Trophoblast cell (in vitro differentiated cells and primary cell): ENCODE measurements at regions not wholly inside any gene's neighbourhood (a gene's known extent, or its start where the extent isn't known, plus 50 kb on each side); places are given as distances from the start of the nearest gene placed in this dataset.

Experiments
- DNase-seq, 2 donors: peaks; one replicate each; pipeline ENCODE4 v3.0.0-alpha.2; 2016
- H2AFZ ChIP-seq: 2 replicates; pipeline ENCODE4 v1.6.1; 2013; ENCODE audit warnings: low read length, moderate library complexity, mild to moderate bottlenecking; ENCODE audit not compliant: insufficient read depth, poor library complexity
- H2AK5ac ChIP-seq: 2 replicates; pipeline ENCODE4 v1.6.1; 2013; ENCODE audit warnings: mild to moderate bottlenecking, low read length
- H2BK120ac ChIP-seq: 2 replicates; pipeline ENCODE4 v1.6.1; 2013; ENCODE audit warnings: low read length, mild to moderate bottlenecking, moderate library complexity; ENCODE audit not compliant: insufficient read depth, poor library complexity
- H2BK12ac ChIP-seq: 2 replicates; pipeline ENCODE4 v1.6.1; 2013; ENCODE audit warnings: mild to moderate bottlenecking, low read length, moderate library complexity
- H2BK5ac ChIP-seq: 2 replicates; pipeline ENCODE4 v1.6.1; 2013; ENCODE audit warnings: low read length, low read depth, moderate library complexity, mild to moderate bottlenecking; ENCODE audit not compliant: poor library complexity
- H3K14ac ChIP-seq: 2 replicates; pipeline ENCODE4 v1.6.1; 2013; ENCODE audit warnings: mild to moderate bottlenecking, low read length
- H3K18ac ChIP-seq: 2 replicates; pipeline ENCODE4 v1.6.1; 2013; ENCODE audit warnings: mild to moderate bottlenecking, low read length
- H3K23ac ChIP-seq: 2 replicates; pipeline ENCODE4 v1.6.1; 2013; ENCODE audit warnings: low read length
- H3K27ac ChIP-seq: 2 replicates; pipeline ENCODE4 v1.5.1; 2013; ENCODE audit warnings: low read depth, mild to moderate bottlenecking, inconsistent platforms, low read length, moderate library complexity
- H3K27me3 ChIP-seq: 2 replicates; pipeline ENCODE4 v1.6.1; 2013; ENCODE audit warnings: inconsistent platforms, mild to moderate bottlenecking, low read length, moderate library complexity; ENCODE audit not compliant: insufficient read depth
- H3K36me3 ChIP-seq, 2 experiments: 1 replicate in 1 of 2; 2 replicates in 1 of 2; pipeline ENCODE4 v1.6.1; 2013; ENCODE audit warnings: low read length in 2 of 2, mild to moderate bottlenecking in 2 of 2, moderate library complexity in 1 of 2; ENCODE audit not compliant: insufficient read depth in 2 of 2, control insufficient read depth in 1 of 2
- H3K4ac ChIP-seq: 2 replicates; pipeline ENCODE4 v1.6.1; 2013; ENCODE audit warnings: low read depth, mild to moderate bottlenecking, low read length, moderate library complexity
- H3K4me1 ChIP-seq, 2 experiments: 1 replicate in 1 of 2; 2 replicates in 1 of 2; pipeline ENCODE4 v1.6.1; 2013; ENCODE audit warnings: low read length in 2 of 2, mild to moderate bottlenecking in 2 of 2, moderate library complexity in 1 of 2; ENCODE audit not compliant: insufficient read depth in 2 of 2, control insufficient read depth in 1 of 2
- H3K4me2 ChIP-seq: 2 replicates; pipeline ENCODE4 v1.6.1; 2013; ENCODE audit warnings: inconsistent platforms, mild to moderate bottlenecking, low read length, moderate library complexity
- H3K4me3 ChIP-seq: 2 replicates; pipeline ENCODE4 v1.5.1; 2013; ENCODE audit warnings: mild to moderate bottlenecking, low read depth, low read length, inconsistent platforms
- H3K79me1 ChIP-seq: one replicate; pipeline ENCODE4 v1.6.1; 2013; ENCODE audit warnings: low read length
- H3K79me2 ChIP-seq: 2 replicates; pipeline ENCODE4 v1.6.1; 2013; ENCODE audit warnings: low read length, mild to moderate bottlenecking; ENCODE audit not compliant: control insufficient read depth, insufficient read depth, poor library complexity
- H3K9ac ChIP-seq: 2 replicates; pipeline ENCODE4 v1.6.1; 2013; ENCODE audit warnings: mild to moderate bottlenecking, low read length
- H3K9me3 ChIP-seq: 2 replicates; pipeline ENCODE4 v1.6.1; 2013; ENCODE audit warnings: low read depth, mild to moderate bottlenecking, control low read depth, inconsistent platforms, low read length; ENCODE audit not compliant: insufficient read depth
- H4K12ac ChIP-seq: 2 replicates; pipeline ENCODE4 v1.6.1; 2013; ENCODE audit warnings: low read depth, mild to moderate bottlenecking, low read length, moderate library complexity
- H4K8ac ChIP-seq: 2 replicates; pipeline ENCODE4 v1.6.1; 2013; ENCODE audit warnings: low read depth, mild to moderate bottlenecking, low read length, moderate library complexity
- H4K91ac ChIP-seq: one replicate; pipeline ENCODE4 v1.6.1; 2013; ENCODE audit warnings: low read depth, mild to moderate bottlenecking, low read length, moderate library complexity
- WGBS: extraction: QIAGEN DNeasy Blood & Tissue Kit; methylation state at CpG from one replicate; pipeline ENCODE4 v1.1.7; 2013; ENCODE audit warnings: missing lambda C conversion rate; ENCODE audit not compliant: insufficient read length, insufficient coverage; ENCODE audit errors: extremely low coverage; 5-methylcytosine and 5-hydroxymethylcytosine counted together

GRCh38 chr3:72516361-72516760 lies 331.9 kb downstream of the SHQ1 start:
- no peaks in the 10 kb centered on the region for H3K27me3 ChIP-seq
- no peak overlapping the region for H2BK5ac ChIP-seq
- no peaks in the 10 kb centered on the region for H3K79me2 ChIP-seq
- H3K79me1 ChIP-seq = no peaks in the 10 kb centered on the region
- H4K12ac ChIP-seq = no peak overlapping the region
- H4K8ac ChIP-seq = no peak overlapping the region
- H3K9me3 ChIP-seq = no peaks in the 10 kb centered on the region
- H2AK5ac ChIP-seq = no peak overlapping the region
- no peaks in the 10 kb centered on the region for H3K36me3 ChIP-seq
- H4K91ac ChIP-seq = no peak overlapping the region
- H2AFZ ChIP-seq = no peak overlapping the region
- DNase-seq = no peak
- no peak overlapping the region for H3K9ac ChIP-seq
- no peak overlapping the region for H2BK12ac ChIP-seq
- WGBS = no CpG with 5 or more reads among the region's 2 CpGs
- no peak overlapping the region for H3K4ac ChIP-seq
- no peaks in the 10 kb centered on the region for H3K4me1 ChIP-seq
- no peak overlapping the region for H3K4me2 ChIP-seq
- H3K27ac ChIP-seq = no peak overlapping the region
- no peak overlapping the region for H3K14ac ChIP-seq
- no peak overlapping the region for H2BK120ac ChIP-seq
- no peak overlapping the region for H3K23ac ChIP-seq
- H3K18ac ChIP-seq = no peak overlapping the region
- H3K4me3 ChIP-seq = no peak overlapping the region

GRCh38 chr3:72515941-72516340 lies 332.3 kb downstream of the SHQ1 start:
- no peak overlapping the region for H2AK5ac ChIP-seq
- no peak overlapping the region for H2BK120ac ChIP-seq
- no peak overlapping the region for H4K12ac ChIP-seq
- H4K91ac ChIP-seq = no peak overlapping the region
- H2BK5ac ChIP-seq = no peak overlapping the region
- no peaks in the 10 kb centered on the region for H3K4me1 ChIP-seq
- no peak overlapping the region for H3K4ac ChIP-seq
- H2AFZ ChIP-seq = no peak overlapping the region
- no peaks in the 10 kb centered on the region for H3K79me2 ChIP-seq
- DNase-seq = no peak
- H3K18ac ChIP-seq = no peak overlapping the region
- no peak overlapping the region for H3K4me2 ChIP-seq
- H3K9ac ChIP-seq = no peak overlapping the region
- no peak overlapping the region for H3K4me3 ChIP-seq
- no peaks in the 10 kb centered on the region for H3K27me3 ChIP-seq
- no peak overlapping the region for H4K8ac ChIP-seq
- H3K36me3 ChIP-seq = no peaks in the 10 kb centered on the region
- H2BK12ac ChIP-seq = no peak overlapping the region
- WGBS = no CpG with 5 or more reads among the region's 3 CpGs
- no peak overlapping the region for H3K23ac ChIP-seq
- no peaks in the 10 kb centered on the region for H3K79me1 ChIP-seq
- no peaks in the 10 kb centered on the region for H3K9me3 ChIP-seq
- H3K27ac ChIP-seq = no peak overlapping the region
- H3K14ac ChIP-seq = no peak overlapping the region

GRCh38 chr3:72515281-72515680 lies 333.0 kb downstream of the SHQ1 start:
- no CpG with 5 or more reads among the region's 3 CpGs for WGBS
- Histone ChIP-seq H3K79me1 (no peaks in the 10 kb centered on the region), H3K18ac (no peak overlapping the region), H3K4me2 (no peak overlapping the region), H3K36me3 (no peaks in the 10 kb centered on the region), H3K27ac (no peak overlapping the region), H2AFZ (no peak overlapping the region), H3K4me1 (peaks cover 2% of the 10 kb centered on the region in 2 experiments), H3K27me3 (no peaks in the 10 kb centered on the region), H4K8ac (no peak overlapping the region), H4K91ac (no peak overlapping the region), H2BK12ac (no peak overlapping the region), H3K9ac (no peak overlapping the region), H2BK5ac (no peak overlapping the region), H4K12ac (no peak overlapping the region), H2AK5ac (no peak overlapping the region), H3K9me3 (no peaks in the 10 kb centered on the region), H3K14ac (no peak overlapping the region), H3K4ac (no peak overlapping the region), H3K79me2 (no peaks in the 10 kb centered on the region), H3K23ac (no peak overlapping the region), H3K4me3 (no peak overlapping the region), H2BK120ac (no peak overlapping the region)
- no peak for DNase-seq

DNA sequence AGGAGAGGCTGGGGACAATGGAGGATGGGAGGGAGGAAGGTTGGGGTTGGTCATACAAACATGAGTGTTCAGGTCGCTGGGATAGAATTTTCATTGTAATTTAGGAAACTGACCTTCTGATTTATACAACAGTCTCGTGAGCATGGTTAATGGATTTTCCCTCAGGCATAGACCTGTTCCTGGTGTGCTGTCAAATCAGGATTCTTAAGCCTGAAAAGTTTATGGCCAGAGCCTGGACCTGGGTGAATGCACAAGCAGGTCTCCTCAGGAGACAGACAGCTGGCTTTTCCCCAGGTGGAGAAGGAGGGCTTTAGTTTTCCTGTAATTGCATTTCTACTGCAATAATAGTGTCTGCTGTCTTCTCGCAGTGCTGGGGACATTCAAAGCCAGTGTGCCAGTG lies 338.0 kb downstream of the SHQ1 start:
- peaks cover 2 to 3% of the 10 kb centered on the region in 2 experiments for H3K4me1 ChIP-seq
- H4K91ac ChIP-seq = no peak overlapping the region
- H3K36me3 ChIP-seq = no peaks in the 10 kb centered on the region
- H3K79me2 ChIP-seq = no peaks in the 10 kb centered on the region
- H4K8ac ChIP-seq = no peak overlapping the region
- no peaks in the 10 kb centered on the region for H3K9me3 ChIP-seq
- no peak overlapping the region for H3K4ac ChIP-seq
- no peak overlapping the region for H2AK5ac ChIP-seq
- no peak overlapping the region for H3K9ac ChIP-seq
- H3K79me1 ChIP-seq = no peaks in the 10 kb centered on the region
- H3K18ac ChIP-seq = no peak overlapping the region
- H2BK120ac ChIP-seq = no peak overlapping the region
- H3K4me2 ChIP-seq = no peak overlapping the region
- H2AFZ ChIP-seq = no peak overlapping the region
- H3K14ac ChIP-seq = no peak overlapping the region
- no peak overlapping the region for H2BK5ac ChIP-seq
- no peak for DNase-seq
- H4K12ac ChIP-seq = no peak overlapping the region
- H3K27me3 ChIP-seq = no peaks in the 10 kb centered on the region
- H3K27ac ChIP-seq = no peak overlapping the region
- H3K4me3 ChIP-seq = no peak overlapping the region
- H3K23ac ChIP-seq = no peak overlapping the region
- no CpG with 5 or more reads among the region's 3 CpGs for WGBS
- no peak overlapping the region for H2BK12ac ChIP-seq
